Panc1 (cell line): ENCODE measurements at regions not wholly inside any gene's neighbourhood (a gene's known extent, or its start where the extent isn't known, plus 50 kb on each side); places are given as distances from the start of the nearest gene placed in this dataset.

ENCODE experiments used
- ATAC-seq: fragments of 200-7000 bp; cut with Tn5 transposase; 2 replicates; pipeline ENCODE4 v1.9.1; 2020; ENCODE audit warnings: mild to moderate bottlenecking, moderate library complexity
- BruUV-seq: library from RNA; stranded (reverse); fragments of 400-500 nt; replicated peaks from 2 replicates; lab custom pipeline; 2021; lab: Mats Ljungman, UMichigan
- CTCF ChIA-PET: fragments of 300-600 bp; sonication (Branson Sonifier 250); formaldehyde crosslinking; loops from one replicate; lab custom pipeline; 2022; ENCODE audit warnings: antibody characterized with exemption; lab: Charles Lee
- POLR2A ChIA-PET: fragments of 300-600 bp; sonication (Branson Sonifier 250); formaldehyde crosslinking; loops from one replicate; lab custom pipeline; 2022; ENCODE audit warnings: antibody characterized with exemption; lab: Charles Lee
- DNase-seq: peaks from one replicate; pipeline ENCODE4 v3.0.0-alpha.2; 2010; ENCODE audit warnings: low read depth, low spot score
- H3K27ac ChIP-seq: 2 replicates; pipeline ENCODE4 v1.5.1; 2011; ENCODE audit warnings: mild to moderate bottlenecking, low read length, inconsistent platforms
- H3K27me3 ChIP-seq: fragments of 200-500 bp; sonication (Bioruptor generic); 2 replicates; pipeline ENCODE4 v1.6.0; 2014; ENCODE audit warnings: low read length, inconsistent platforms; ENCODE audit not compliant: control insufficient read depth, insufficient read depth
- H3K36me3 ChIP-seq: fragments of 200-500 bp; sonication (Bioruptor generic); 2 replicates; pipeline ENCODE4 v1.5.1; 2014; ENCODE audit warnings: inconsistent platforms, mild to moderate bottlenecking, low read length, moderate library complexity; ENCODE audit not compliant: control insufficient read depth, insufficient read depth
- H3K4me1 ChIP-seq: 2 replicates; pipeline ENCODE4 v1.5.1; 2011; ENCODE audit warnings: inconsistent platforms, mild to moderate bottlenecking, low read length, moderate library complexity; ENCODE audit not compliant: control insufficient read depth, insufficient read depth
- H3K4me3 ChIP-seq, 2 experiments: 2 replicates each; pipeline ENCODE4 v1.5.1; 2011 to 2012; ENCODE audit warnings: low read depth in 2 of 2, low read length in 2 of 2, mild to moderate bottlenecking in 2 of 2, inconsistent platforms in 1 of 2, moderate library complexity in 1 of 2
- H3K9me3 ChIP-seq: fragments of 200-500 bp; sonication (Bioruptor generic); 2 replicates; pipeline ENCODE4 v1.5.1; 2014; ENCODE audit warnings: low read depth, mild to moderate bottlenecking, inconsistent platforms, low read length, moderate library complexity; ENCODE audit not compliant: control insufficient read depth, insufficient read depth
- POLR2AphosphoS5 ChIP-seq: IDR thresholded peaks from 2 replicates; pipeline ENCODE4 v1.6.1; 2012; ENCODE audit warnings: mild to moderate bottlenecking, low read depth, low read length, moderate library complexity
- SIN3A ChIP-seq: IDR thresholded peaks from 2 replicates; pipeline ENCODE4 v1.6.1; 2012; ENCODE audit warnings: low read depth, mild to moderate bottlenecking, low read length, moderate library complexity, borderline replicate concordance; ENCODE audit not compliant: insufficient read depth
- TCF7L2 ChIP-seq: IDR thresholded peaks from 2 replicates; pipeline ENCODE4 v1.6.1; 2011; ENCODE audit warnings: mild to moderate bottlenecking, low read depth, low read length, inconsistent platforms
- in situ Hi-C: cut with HindIII; loops from 2 replicates; pipeline ENCODE4 v1.10.0; 2016; ENCODE audit warnings: low sequenced_read_pairs, low pct_unique_long_range_greater_than_20kb
- intact Hi-C: fragments of 100-400 bp; cut with micrococcal nuclease; formaldehyde crosslinking; loops from one replicate; pipeline ENCODE4 v1.10.0; 2022; ENCODE audit not compliant: unreplicated experiment
- TF ChIP-seq, protein P1 (sequence below), 2 experiments: IDR thresholded peaks; 2 replicates each; pipeline ENCODE4 v1.6.1; 2011 to 2012; ENCODE audit warnings: low read depth in 2 of 2, control low read depth in 1 of 2, low read length in 1 of 2, mild to moderate bottlenecking in 1 of 2, moderate library complexity in 1 of 2; ENCODE audit not compliant: insufficient read depth in 1 of 2
- TF ChIP-seq, protein P2 (sequence below): fragments of 450-650 bp; IDR thresholded peaks from 2 replicates; pipeline ENCODE4 v1.5.1; 2017; ENCODE audit warnings: mild to moderate bottlenecking

DNA sequence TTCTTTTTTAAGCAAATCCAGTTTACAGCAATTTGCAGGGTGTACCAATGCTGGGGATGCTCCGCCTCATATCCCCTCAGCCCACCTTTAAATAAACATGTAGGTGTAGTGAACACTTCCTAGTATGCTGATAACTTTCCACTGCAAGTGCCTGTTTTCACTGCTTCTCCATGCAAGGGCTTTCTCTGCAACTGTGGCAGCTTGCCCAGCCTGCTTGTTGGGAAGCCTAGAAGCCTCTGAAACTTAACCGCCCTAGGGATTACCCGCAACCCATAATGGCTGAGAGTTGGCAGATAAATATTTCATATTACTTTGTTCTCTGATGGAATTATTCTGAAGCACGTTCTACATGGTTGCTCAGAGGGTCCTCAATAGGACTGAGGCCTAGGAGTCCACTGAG is 253.7 kb upstream of the DDX53 start:
- in situ Hi-C loops (no loop called here), intact Hi-C loops (loop anchor here (10.0 kb wide), 1 partner anchor 461 kb away; no protein-coding TSS in a partner anchor)
- no TSS peak for BruUV-seq
- no peak for ATAC-seq
- ChIA-PET CTCF (no interaction called here), POLR2A (no interaction called here)
- Histone ChIP-seq H3K4me3 (no peak overlapping the region), H3K27me3 (no peaks in the 10 kb centered on the region), H3K9me3 (no peaks in the 10 kb centered on the region), H3K4me1 (no peaks in the 10 kb centered on the region), H3K36me3 (no peaks in the 10 kb centered on the region), H3K27ac (no peak overlapping the region)
- no peak for TF ChIP-seq TCF7L2
- TF ChIP-seq, protein P1, sequence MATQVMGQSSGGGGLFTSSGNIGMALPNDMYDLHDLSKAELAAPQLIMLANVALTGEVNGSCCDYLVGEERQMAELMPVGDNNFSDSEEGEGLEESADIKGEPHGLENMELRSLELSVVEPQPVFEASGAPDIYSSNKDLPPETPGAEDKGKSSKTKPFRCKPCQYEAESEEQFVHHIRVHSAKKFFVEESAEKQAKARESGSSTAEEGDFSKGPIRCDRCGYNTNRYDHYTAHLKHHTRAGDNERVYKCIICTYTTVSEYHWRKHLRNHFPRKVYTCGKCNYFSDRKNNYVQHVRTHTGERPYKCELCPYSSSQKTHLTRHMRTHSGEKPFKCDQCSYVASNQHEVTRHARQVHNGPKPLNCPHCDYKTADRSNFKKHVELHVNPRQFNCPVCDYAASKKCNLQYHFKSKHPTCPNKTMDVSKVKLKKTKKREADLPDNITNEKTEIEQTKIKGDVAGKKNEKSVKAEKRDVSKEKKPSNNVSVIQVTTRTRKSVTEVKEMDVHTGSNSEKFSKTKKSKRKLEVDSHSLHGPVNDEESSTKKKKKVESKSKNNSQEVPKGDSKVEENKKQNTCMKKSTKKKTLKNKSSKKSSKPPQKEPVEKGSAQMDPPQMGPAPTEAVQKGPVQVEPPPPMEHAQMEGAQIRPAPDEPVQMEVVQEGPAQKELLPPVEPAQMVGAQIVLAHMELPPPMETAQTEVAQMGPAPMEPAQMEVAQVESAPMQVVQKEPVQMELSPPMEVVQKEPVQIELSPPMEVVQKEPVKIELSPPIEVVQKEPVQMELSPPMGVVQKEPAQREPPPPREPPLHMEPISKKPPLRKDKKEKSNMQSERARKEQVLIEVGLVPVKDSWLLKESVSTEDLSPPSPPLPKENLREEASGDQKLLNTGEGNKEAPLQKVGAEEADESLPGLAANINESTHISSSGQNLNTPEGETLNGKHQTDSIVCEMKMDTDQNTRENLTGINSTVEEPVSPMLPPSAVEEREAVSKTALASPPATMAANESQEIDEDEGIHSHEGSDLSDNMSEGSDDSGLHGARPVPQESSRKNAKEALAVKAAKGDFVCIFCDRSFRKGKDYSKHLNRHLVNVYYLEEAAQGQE (IDR thresholded peaks at IDR 0.05; ENCODE audit: insufficient read depth in 1 of 2, low read depth in 2 of 2, low read length in 1 of 2): no peak
- no peak for TF ChIP-seq SIN3A
- TF ChIP-seq POLR2AphosphoS5: no peak
- TF ChIP-seq, protein P2, sequence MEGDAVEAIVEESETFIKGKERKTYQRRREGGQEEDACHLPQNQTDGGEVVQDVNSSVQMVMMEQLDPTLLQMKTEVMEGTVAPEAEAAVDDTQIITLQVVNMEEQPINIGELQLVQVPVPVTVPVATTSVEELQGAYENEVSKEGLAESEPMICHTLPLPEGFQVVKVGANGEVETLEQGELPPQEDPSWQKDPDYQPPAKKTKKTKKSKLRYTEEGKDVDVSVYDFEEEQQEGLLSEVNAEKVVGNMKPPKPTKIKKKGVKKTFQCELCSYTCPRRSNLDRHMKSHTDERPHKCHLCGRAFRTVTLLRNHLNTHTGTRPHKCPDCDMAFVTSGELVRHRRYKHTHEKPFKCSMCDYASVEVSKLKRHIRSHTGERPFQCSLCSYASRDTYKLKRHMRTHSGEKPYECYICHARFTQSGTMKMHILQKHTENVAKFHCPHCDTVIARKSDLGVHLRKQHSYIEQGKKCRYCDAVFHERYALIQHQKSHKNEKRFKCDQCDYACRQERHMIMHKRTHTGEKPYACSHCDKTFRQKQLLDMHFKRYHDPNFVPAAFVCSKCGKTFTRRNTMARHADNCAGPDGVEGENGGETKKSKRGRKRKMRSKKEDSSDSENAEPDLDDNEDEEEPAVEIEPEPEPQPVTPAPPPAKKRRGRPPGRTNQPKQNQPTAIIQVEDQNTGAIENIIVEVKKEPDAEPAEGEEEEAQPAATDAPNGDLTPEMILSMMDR: no peak
- DNase-seq: no peak

DNA sequence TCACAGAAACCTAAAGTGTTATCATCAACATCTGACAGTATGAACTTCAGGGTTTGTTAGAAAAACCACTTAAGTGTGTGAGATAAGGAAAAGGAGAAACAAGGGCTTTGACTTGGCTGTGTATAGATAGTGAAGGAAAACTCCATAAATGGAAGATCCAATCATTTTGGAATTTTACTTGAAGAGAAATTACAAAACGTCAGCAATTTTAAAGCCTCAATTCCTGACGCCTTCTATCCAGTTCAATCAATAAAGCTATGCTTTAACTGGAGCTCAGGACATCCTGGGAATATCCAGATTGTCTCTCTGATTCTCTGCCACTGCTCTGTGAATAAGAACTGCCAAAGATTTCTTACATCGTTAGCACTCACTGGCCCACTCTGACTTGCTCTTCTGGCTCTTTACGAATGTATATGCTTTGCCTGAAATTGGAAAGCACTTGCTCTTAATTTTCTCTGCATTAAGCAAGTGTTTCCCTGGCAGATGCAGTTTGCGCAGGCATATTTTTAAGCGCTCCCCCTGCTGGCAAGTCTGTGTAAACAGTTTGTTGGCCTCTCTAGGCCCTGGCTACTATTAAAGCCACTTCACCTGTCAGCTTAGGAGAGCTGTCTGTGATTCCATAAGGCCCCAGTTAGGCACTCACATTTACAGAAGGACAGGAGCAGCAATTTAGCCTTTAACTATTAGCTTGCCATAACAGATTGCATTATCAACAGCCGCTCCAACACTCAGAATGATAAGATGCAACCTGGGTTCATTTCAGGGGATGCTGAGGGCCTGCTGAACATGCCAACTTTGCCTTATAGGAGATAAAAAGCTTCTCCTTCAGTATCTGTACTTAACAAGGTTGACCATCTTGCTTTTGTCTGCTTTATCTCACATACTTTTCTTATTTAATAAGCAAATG is 251.4 kb upstream of the DDX53 start:
- ChIA-PET CTCF (interaction anchor here (1.1 to 1.2 kb wide), 2 partner anchors 552 to 613 kb away, joined by 3 to 6 read pairs; no protein-coding TSS in a partner anchor), POLR2A (no interaction called here)
- no peaks in the 10 kb centered on the region for H3K36me3 ChIP-seq
- H3K4me1 ChIP-seq: no peaks in the 10 kb centered on the region
- in situ Hi-C loops (no loop called here), intact Hi-C loops (loop anchor here (10.0 kb wide), 1 partner anchor 464 kb away; no protein-coding TSS in a partner anchor)
- no peaks in the 10 kb centered on the region for H3K27me3 ChIP-seq
- ATAC-seq (peak; percentile 76), DNase-seq (peak; percentile 32)
- no peak overlapping the region for H3K4me3 ChIP-seq
- TF ChIP-seq, protein P2: peak; percentile 79
- TF ChIP-seq TCF7L2: no peak
- no TSS peak for BruUV-seq
- no peaks in the 10 kb centered on the region for H3K9me3 ChIP-seq
- H3K27ac ChIP-seq: no peak overlapping the region
